NCI-H2227 (cell line): ENCODE measurements at regions not wholly inside any gene's neighbourhood (a gene's known extent, or its start where the extent isn't known, plus 50 kb on each side); places are given as distances from the start of the nearest gene placed in this dataset.

Experiments used
- DNase-seq: peaks from one replicate; lab custom pipeline; 2025; ENCODE audit not compliant: unreplicated experiment; lab: John Stamatoyannopoulos, UW

DNA sequence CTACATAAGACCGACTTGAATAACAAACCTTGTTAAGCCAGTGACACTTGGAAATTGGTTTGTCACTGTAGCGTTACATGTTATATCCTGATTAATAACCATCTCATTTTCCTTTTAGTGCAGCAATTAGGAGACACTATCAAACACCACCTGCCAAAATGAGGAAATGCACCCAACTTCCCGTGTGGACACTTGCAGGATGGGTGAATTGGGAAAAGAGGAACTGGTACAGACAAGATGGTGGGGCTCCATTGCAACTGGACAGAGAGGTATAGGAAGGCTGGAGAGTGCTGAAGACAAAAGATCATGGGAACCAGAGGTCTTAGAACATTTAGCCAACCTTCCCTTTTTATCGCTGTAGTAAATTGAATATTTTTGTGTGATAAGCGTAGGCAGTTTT, 816.3 kb upstream of the HS6ST1 start:
- DNase-seq = no peak

DNA sequence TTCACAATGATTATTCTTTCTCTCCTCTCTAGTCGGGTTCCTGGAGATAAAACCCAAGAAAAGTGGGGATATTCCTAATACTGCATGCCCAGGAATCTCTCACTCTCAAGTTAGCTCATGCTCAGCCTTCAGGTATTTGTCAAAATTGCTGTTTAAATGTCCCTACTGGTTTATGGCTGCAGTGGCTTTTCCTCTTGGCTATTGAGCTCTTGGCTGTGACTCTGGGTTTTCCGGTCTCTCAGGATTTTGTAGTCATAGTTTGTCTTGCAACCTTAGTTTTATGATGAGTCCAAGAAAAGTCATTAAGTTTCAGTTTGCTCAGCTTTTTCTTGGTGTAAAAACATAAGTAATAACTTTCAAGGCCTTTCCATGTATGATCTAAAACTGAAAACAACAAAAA, 820.7 kb upstream of the HS6ST1 start:
- no peak for DNase-seq

DNA sequence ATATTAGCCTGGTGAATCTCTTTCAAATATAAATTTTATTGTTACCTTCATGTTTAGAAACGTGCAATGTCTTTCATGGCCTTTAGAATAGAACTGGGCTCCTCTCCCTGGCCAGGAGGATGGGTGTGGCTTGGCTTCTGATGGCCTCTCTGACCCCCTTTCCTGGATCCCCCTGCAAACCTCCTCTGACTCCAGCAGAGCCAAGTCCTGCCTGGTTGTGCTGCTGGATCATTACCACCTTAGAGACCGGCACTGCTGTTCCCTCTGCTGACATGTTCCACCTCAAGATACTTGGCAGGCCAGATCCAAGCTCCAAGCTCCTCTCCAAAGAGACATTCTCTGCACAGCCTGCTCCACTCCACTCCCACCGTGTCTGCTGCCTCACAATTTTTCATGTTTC, 823.8 kb upstream of the HS6ST1 start:
- DNase-seq = no peak

- DNase-seq = no peak
Measured at GRCh38 chr2:129144082-129144791, 825.6 kb upstream of the HS6ST1 start.

DNA sequence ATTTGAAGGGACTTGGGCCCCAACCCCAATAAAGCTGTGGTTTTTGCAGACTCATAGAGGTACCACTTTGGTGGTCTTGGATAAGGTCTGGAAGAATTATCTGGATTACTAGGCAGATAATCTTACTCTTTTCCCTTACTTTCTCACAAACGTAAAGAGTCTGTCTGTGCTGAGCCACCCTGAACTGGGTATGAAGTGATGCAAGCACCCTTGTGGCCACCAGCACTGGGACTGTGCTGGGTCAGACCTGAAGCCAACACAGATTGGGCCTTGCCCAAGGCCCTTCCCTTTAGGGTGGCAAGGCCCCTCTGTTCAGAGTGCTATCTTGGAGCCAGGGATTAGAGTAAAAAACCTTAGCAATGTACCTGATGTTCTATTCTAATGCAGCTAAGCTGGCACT, 827.0 kb upstream of the RAB6C start:
- no peak for DNase-seq

GRCh38 chr2:129160879-129161278, 818.6 kb upstream of the RAB6C start:
- no peak for DNase-seq

GRCh38 chr2:129164220-129164949, 815.1 kb upstream of the RAB6C start:
- DNase-seq = no peak

- DNase-seq = no peak
Measured at GRCh38 chr2:129165006-129165405, 814.5 kb upstream of the RAB6C start.

DNA sequence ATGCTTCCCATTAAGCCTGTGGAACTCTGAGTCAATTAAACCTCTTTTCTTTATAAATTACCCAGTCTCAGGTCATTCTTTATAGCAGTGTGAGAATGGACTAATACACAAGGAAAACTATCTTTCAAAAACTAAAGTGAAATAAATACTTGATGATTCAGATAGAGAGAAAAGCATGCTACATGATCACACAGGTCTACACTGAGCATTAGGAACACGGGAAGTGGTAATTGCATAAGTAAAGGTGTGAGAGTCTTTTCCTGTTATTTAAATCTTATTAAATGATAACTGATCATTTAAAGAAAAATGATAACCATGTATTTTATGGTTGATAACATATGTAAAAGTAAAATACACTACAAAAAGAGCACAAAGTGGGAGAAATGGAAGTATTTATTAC, 812.0 kb upstream of the RAB6C start:
- no peak for DNase-seq

DNA sequence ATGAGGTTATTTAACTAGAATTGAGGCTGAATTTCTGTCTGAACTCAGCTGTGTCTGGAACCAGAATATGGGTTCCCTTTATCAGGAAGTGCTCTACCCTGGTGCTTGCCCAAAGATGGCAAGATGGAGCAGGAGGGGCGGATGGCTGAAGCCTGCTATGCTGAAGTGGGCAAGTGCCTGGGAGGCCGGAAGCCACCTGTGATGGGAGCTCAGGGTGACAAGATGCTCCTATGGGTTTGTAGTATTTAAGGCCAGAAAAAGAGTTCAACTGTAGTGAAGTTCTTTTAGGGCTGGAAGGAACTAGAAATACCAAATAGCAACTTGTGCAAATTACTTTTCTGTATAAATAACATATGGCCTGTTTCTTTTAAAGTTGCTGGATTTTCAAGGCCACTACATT, 808.9 kb upstream of the RAB6C start:
- DNase-seq = no peak

GRCh38 chr2:129174143-129174542, 805.3 kb upstream of the RAB6C start:
- DNase-seq = no peak

GRCh38 chr2:129175051-129175450, 804.4 kb upstream of the RAB6C start:
- no peak for DNase-seq

- no peak for DNase-seq
Measured at GRCh38 chr2:129176375-129176774, 803.1 kb upstream of the RAB6C start.

DNA sequence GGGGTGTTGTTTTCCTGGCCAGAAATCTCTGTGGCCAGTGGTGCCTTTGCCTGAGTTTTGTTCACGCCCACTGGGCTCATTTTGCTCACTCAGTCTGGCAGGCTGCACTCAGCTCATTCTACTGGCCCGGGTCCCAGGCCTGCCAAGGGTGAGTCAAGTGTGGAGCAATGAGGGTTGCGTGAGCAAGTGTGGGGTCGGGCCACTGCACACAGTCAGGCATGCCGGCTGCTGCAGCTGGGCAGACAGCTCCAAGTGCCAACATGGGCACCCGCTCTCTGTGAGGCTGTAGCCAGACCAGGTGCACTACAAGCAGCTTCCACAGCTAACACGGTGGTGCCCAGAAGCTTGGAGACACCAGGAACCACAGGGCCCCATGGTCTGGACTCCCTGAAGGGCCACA, 801.1 kb upstream of the RAB6C start:
- no peak for DNase-seq

DNA sequence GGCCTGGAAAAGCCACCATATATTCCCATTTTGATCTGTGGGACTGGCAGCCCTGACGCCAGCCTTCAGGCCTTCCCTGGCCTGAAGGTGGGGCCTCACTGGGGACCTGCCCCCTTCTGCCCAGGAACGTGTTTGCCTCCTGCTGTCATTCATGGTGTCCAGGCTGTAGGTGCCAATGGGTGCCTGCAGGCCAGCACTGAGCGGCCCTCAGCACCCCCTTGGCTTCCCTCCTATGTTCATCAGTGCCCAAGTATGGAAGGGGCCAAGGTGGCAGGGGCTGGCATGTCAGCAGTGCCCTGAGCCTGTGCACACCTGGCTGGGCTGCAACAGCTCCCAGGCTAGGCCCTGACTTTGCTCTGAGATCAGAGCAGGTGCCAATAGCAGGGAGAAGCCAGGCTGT, 800.3 kb upstream of the RAB6C start:
- DNase-seq = no peak

GRCh38 chr2:129180124-129180716, 799.2 kb upstream of the RAB6C start:
- DNase-seq = no peak

DNA sequence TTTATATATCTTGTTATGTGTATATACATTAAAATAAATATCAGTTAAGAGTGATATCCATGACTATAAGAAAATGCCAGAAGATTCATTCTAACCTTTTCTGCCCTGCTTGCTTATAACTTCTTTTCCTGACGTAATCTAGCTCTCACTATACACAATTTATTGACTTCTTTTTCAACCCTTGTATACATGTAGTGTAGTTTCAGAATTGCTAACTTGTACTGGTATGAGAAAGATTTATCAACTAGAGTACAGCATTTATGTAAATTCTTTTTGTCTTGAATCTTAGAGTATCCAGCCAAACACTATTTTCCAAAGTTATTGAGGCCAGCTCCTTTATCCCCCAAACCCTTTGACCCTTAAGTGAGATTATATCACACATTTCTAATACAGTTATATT, 798.0 kb upstream of the RAB6C start:
- no peak for DNase-seq

GRCh38 chr2:129181963-129182362, 797.5 kb upstream of the RAB6C start:
- no peak for DNase-seq

DNA sequence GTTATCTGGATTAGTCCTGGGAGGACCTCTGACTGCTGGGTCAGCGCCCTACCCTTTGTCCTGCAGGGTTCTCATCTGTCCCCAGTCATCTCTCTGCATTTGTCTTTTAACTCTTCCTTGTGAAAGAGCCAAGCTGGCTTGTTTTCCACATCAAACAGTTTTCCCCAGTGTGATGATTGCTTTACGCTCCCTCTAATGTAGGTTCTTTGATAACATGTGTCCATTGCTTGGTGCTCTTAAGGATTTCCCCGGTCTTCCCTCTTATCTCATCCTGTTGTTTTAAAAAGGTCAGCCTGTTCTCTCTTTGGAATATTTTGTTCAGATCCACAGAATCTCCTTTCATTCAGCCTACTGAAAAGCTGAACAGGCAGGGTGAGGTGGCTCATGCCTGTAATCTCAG, 792.1 kb upstream of the RAB6C start:
- no peak for DNase-seq

GRCh38 chr2:129188451-129188850, 791.0 kb upstream of the RAB6C start:
- DNase-seq = no peak

DNA sequence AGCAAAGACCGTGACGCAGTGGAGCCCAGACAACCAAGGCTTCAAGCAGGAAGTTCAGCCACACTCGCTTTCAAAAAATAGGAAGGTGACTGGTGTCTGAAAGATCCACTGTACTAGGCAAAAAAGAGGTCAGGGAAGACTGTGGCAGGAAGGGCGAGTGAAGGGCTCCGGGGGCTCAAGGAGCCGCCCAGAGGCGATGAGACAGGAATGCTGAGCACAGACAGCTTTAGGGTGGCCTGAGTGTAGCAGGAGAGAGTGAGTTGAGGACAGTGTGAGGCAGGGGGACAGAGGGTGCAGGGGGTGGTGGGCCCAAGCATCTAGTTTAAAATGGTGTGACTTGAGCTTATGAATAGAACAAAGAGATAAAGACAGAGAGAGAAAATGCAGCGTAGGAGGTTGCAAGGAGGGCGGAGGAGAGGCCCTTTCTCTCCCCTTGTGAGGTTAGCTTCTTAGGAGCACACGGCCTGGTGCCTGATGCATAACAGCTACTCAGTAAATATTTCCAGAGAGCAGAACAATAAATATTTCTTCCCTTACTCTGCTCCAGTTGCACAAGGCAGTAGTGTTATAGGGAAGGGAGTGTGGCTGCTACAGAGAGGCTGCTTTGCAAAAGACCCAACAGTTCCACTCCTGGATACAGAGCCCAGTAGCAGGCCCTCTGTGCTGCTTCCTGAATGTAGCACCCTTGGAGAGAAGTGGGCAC, 789.7 kb upstream of the RAB6C start:
- no peak for DNase-seq

- no peak for DNase-seq
Measured at GRCh38 chr2:129190494-129190893, 789.0 kb upstream of the RAB6C start.
